C4-2B (cell line): ENCODE measurements at regions not wholly inside any gene's neighbourhood (a gene's known extent, or its start where the extent isn't known, plus 50 kb on each side); places are given as distances from the start of the nearest gene placed in this dataset.

ENCODE experiments used
- ZFX ChIP-seq: fragments of 450-650 bp; IDR thresholded peaks from 2 replicates; pipeline ENCODE4 v1.6.1; 2017
- TF ChIP-seq, protein P1 (sequence below): fragments of 450-650 bp; conservative IDR thresholded peaks from 2 replicates; pipeline ENCODE4 v1.5.1; 2017; ENCODE audit warnings: mild to moderate bottlenecking

GRCh38 chr6:105847433-105847832 is 238.7 kb upstream of the PRDM1 start:
- TF ChIP-seq, protein P1, sequence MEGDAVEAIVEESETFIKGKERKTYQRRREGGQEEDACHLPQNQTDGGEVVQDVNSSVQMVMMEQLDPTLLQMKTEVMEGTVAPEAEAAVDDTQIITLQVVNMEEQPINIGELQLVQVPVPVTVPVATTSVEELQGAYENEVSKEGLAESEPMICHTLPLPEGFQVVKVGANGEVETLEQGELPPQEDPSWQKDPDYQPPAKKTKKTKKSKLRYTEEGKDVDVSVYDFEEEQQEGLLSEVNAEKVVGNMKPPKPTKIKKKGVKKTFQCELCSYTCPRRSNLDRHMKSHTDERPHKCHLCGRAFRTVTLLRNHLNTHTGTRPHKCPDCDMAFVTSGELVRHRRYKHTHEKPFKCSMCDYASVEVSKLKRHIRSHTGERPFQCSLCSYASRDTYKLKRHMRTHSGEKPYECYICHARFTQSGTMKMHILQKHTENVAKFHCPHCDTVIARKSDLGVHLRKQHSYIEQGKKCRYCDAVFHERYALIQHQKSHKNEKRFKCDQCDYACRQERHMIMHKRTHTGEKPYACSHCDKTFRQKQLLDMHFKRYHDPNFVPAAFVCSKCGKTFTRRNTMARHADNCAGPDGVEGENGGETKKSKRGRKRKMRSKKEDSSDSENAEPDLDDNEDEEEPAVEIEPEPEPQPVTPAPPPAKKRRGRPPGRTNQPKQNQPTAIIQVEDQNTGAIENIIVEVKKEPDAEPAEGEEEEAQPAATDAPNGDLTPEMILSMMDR: no peak
- TF ChIP-seq ZFX: no peak
